GM18858 (cell line): ENCODE measurements at regions not wholly inside any gene's neighbourhood (a gene's known extent, or its start where the extent isn't known, plus 50 kb on each side); places are given as distances from the start of the nearest gene placed in this dataset.
"Not testable (repeated sequence)": the region's sequence is repeated elsewhere in the genome, so short reads cannot be mapped to it uniquely, and the experiment has no call there.

Experiments used
- ATAC-seq: cut with Tn5 transposase; IDR thresholded peaks from one replicate; pipeline ENCODE4 v1.9.1; 2021; ENCODE audit not compliant: unreplicated experiment

GRCh38 chr2:87424763-87425154 is 323.1 kb upstream of the PLGLB2 start:
- ATAC-seq: not testable (repeated sequence)

GRCh38 chr2:87425191-87425590 is 322.7 kb upstream of the PLGLB2 start:
- not testable (repeated sequence) for ATAC-seq

GRCh38 chr2:87425717-87426116 is 322.2 kb upstream of the PLGLB2 start:
- not testable (repeated sequence) for ATAC-seq

- not testable (repeated sequence) for ATAC-seq
Measured at GRCh38 chr2:87428452-87429130, 319.3 kb upstream of the PLGLB2 start.

DNA sequence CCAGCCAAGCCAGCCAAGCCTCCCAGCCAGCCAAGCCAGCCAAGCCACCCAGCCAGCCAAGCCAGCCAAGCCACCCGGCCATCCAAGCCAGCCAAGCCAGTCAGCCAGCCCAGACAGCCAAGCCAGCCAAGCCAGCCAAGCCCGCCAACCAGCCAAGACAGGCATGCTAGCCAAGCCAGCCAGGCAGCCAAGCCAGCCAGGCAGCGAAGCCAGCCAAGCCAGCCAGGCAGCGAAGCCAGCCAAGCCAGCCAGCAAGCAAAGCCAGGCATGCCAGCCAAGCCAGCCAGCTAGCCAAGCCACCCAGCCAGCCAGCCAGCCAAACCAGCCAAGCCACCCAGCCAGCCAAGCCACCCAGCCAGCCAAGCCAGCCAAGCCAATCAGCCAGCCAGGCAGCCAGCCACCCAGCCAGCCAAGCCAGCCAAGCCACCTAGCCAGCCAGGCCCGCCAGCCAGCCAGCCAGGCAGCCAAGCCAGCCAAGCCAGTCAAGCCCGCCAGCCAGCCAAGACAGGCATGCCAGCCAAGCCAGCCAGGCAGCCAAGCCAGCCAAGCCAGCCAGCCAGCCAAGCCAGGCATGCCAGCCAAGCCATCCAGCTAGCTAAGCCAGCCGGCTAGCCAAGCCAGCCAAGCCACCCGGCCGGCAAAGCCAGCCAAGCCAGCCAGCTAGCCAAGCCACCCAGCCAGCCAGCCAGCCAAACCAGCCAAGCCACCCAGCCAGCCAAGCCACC is 318.5 kb upstream of the PLGLB2 start:
- ATAC-seq: not testable (repeated sequence)

DNA sequence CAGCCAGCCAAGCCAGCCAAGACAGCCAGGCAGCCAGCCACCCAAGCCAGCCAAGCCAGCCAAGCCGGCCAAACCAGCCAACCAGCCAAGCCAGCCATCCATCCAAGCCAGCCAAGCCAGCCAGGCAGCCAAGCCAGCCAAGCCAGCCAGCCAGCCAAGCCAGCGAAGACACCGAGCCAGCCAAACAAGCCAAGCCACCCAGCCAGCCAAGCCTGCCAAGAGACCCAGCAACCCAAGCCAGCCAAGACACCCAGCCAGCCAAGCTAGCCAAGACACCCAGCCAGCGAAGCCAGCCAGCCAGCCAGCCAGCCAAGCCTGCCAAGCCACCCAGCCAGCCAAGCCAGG is 318.0 kb upstream of the PLGLB2 start:
- ATAC-seq: not testable (repeated sequence)

- ATAC-seq: not testable (repeated sequence)
Measured at GRCh38 chr2:87431051-87431450, 316.8 kb upstream of the PLGLB2 start.

GRCh38 chr2:87432711-87433453 is 315.0 kb upstream of the PLGLB2 start:
- not testable (repeated sequence) for ATAC-seq

GRCh38 chr2:87436007-87436406 is 311.9 kb upstream of the PLGLB2 start:
- not testable (repeated sequence) for ATAC-seq

- not testable (repeated sequence) for ATAC-seq
Measured at GRCh38 chr2:87437701-87438260, 310.1 kb upstream of the PLGLB2 start.

- ATAC-seq: not testable (repeated sequence)
Measured at GRCh38 chr2:87438780-87439454, 309.0 kb upstream of the PLGLB2 start.

GRCh38 chr2:87439617-87440204 is 308.2 kb upstream of the PLGLB2 start:
- ATAC-seq: not testable (repeated sequence)

DNA sequence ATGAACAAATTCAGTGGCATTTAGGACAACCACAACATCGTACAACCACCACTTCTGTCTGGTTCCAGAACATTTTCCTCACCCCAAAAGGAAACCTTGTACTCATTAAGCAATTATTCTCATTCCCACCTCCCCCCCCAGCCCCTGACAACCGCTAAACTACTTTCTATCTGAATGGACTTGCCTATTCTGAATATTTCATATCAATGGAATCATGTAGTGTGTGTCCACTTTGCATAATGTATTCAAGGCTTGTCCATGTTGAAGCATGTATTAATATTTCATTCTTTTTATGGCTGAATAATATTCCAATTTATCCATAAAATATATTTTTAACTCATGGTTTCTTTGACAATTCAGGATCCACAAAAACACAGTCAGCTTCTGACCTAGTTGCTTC is 307.2 kb upstream of the PLGLB2 start:
- ATAC-seq: not testable (repeated sequence)

DNA sequence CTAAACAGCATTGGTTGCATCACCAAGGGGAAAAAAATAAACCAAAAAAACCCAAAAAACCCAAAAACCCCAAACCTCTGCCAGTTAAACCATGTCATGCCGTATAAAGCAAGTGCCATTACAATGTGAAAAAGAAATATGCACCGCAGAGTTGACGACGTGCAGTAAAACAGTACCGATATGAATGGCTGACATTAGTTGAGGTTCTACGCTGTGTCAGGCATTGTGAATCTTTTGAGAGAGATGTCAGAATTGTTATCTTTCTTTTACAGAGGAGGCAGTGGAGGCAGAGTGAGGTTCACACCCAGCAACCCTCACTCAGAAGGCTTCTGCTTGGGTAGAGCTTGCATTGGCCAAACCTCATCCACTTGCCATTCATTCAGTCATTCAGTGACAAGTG is 306.5 kb upstream of the PLGLB2 start:
- not testable (repeated sequence) for ATAC-seq

GRCh38 chr2:87442983-87443577 is 304.8 kb upstream of the PLGLB2 start:
- ATAC-seq: peak; percentile 98

DNA sequence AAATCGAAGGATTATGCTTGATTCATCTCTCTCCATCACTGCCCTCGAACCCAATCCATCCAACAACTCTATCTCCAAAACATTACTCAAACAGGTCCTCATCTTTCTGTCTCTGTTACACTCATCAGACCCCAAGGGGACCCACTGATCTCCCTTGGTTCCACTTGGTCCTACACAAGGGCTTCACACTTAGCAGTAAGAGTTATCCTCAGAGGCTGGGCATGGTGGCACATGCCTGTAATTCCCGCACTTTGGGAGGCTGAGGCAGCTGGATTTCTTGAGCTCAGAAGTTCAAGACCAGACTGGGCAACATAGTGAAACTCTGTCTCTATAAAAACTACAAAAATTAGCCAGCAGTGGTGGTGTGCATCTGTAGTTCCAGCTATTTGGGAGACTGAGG is 302.9 kb upstream of the PLGLB2 start:
- ATAC-seq: not testable (repeated sequence)

GRCh38 chr2:87445613-87446312 is 302.1 kb upstream of the PLGLB2 start:
- ATAC-seq: not testable (repeated sequence)

DNA sequence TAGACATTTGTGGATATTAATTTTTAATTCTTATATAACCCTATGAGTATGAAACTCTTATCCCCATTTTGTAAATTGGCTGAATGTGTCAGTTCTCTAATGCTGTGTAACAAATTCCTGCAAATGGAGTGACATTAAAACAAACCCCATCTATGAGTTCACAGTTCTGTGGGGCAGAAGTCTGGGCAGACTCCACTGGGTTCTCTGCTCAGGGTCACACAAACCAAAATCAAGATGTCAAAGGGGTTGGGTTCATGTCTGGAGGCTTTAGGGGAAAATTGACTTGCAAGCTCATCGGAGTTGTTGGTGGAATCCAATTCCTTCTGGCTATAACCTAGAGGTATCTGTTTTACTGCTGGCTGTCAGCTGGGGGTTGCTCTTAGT is 301.6 kb upstream of the PLGLB2 start:
- not testable (repeated sequence) for ATAC-seq

- not testable (repeated sequence) for ATAC-seq
Measured at GRCh38 chr2:87449462-87449980, 298.4 kb upstream of the PLGLB2 start.
